Adrenal gland (tissue), 9 donors: ENCODE measurements at regions not wholly inside any gene's neighbourhood (a gene's known extent, or its start where the extent isn't known, plus 50 kb on each side); places are given as distances from the start of the nearest gene placed in this dataset.
"Not testable (repeated sequence)": the region's sequence is repeated elsewhere in the genome, so short reads cannot be mapped to it uniquely, and the experiment has no call there.

Experiments
- DNase-seq, 7 donors: peaks; one replicate each; pipeline ENCODE4 v3.0.0-alpha.2; 2019 to 2020
- H3K27ac ChIP-seq, 5 donors: fragments of 200-600 bp; sonication (generic) in 4 of 5; 1 replicate in 3 of 5; 2 replicates in 2 of 5; pipeline versions ENCODE4 v1.5.1 to v1.8.0; 2016 to 2020; ENCODE audit warnings: mild to moderate bottlenecking in 1 of 5
- H3K27me3 ChIP-seq: fragments of 200-600 bp; 2 replicates; pipeline ENCODE4 v1.8.0; 2021
- H3K36me3 ChIP-seq, 2 donors: fragments of 200-600 bp; replicated peaks in 1 of 2; 1 replicate in 1 of 2; 2 replicates in 1 of 2; pipeline versions ENCODE4 v1.5.1 to v1.8.0; 2018 to 2022
- H3K4me1 ChIP-seq, 2 donors: fragments of 200-600 bp; replicated peaks in 1 of 2; 1 replicate in 1 of 2; 2 replicates in 1 of 2; pipeline versions ENCODE4 v1.5.1 to v1.8.0; 2018 to 2021
- H3K4me3 ChIP-seq, 4 donors: fragments of 200-600 bp; sonication (generic) in 3 of 4; one replicate each; pipeline ENCODE4 v1.5.1; 2016 to 2018
- H3K9me3 ChIP-seq, 3 donors: fragments of 200-600 bp; sonication (generic) in 1 of 3; replicated peaks in 1 of 3; 1 replicate in 2 of 3; 2 replicates in 1 of 3; pipeline versions ENCODE4 v1.5.1 to v1.8.0; 2016 to 2021
- POLR2A ChIP-seq, 2 donors: fragments of 450-650 bp; IDR thresholded peaks; one replicate each; pipeline ENCODE4 v1.6.1; 2017; ENCODE audit warnings: antibody characterized with exemption in 2 of 2, mild to moderate bottlenecking in 2 of 2, moderate library complexity in 1 of 2
- WGBS, 4 donors: extraction: QIAGEN DNeasy Blood & Tissue Kit in 2 of 4; methylation state at CpG; one replicate each; pipeline versions ENCODE4 v1.1.5 to v1.1.7; 2013 to 2017; 5-methylcytosine and 5-hydroxymethylcytosine counted together
- intact Hi-C, 2 donors: fragments of 100-400 bp; cut with DNase I; formaldehyde crosslinking; loops; one replicate each; pipeline versions ENCODE4 v1.14.1 to v1.15.0; 2022 to 2023
- TF ChIP-seq, protein P1 (sequence below), 6 experiments: fragments of 450-650 bp in 4 of 6; fragments of 200-600 bp in 2 of 6; sonication (generic) in 1 of 6; IDR thresholded peaks; 1 replicate in 5 of 6; 2 replicates in 1 of 6; pipeline versions ENCODE4 v1.5.1 to v1.8.0; 2016 to 2021; ENCODE audit warnings: antibody characterized with exemption in 6 of 6, mild to moderate bottlenecking in 2 of 6, moderate library complexity in 1 of 6
- donor health status: healthy with polysubstance abuse.
- donor health status: Bipolar disorder and iron deficiency.
- donor health status: DM: yes; HTN: yes; CAD: no.
- donor health status: DM: no; HTN: no; CAD: no.
- donor health status: DM: no; HTN: no; CAD: no.

DNA sequence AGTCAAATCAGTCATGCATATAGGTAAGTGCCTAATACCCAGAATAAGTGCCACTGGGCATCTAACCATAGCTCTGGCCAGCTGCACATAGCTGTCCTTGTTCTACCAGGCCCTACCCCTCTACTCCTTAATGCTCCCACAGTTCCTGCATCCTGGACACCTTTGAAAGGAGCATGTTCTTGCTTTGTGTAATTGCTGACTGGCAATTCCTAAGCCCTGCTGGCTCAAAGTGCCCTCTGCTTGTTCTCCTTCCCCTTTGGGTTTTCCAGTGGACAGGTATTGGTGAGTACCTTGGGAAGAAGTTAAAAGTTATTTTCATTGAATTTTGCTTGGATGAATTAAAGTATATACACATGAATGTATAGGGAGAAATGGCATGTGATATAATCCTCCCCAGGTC is 516.4 kb downstream of the ETNK1 start:
- intact Hi-C loops = no loop called here
- Histone ChIP-seq H3K4me1 (no peaks in the 10 kb centered on the region), H3K27ac (no peak overlapping the region), H3K27me3 (no peaks in the 10 kb centered on the region), H3K4me3 (no peak overlapping the region), H3K36me3 (no peaks in the 10 kb centered on the region), H3K9me3 (no peaks in the 10 kb centered on the region)
- TF ChIP-seq, protein P1, sequence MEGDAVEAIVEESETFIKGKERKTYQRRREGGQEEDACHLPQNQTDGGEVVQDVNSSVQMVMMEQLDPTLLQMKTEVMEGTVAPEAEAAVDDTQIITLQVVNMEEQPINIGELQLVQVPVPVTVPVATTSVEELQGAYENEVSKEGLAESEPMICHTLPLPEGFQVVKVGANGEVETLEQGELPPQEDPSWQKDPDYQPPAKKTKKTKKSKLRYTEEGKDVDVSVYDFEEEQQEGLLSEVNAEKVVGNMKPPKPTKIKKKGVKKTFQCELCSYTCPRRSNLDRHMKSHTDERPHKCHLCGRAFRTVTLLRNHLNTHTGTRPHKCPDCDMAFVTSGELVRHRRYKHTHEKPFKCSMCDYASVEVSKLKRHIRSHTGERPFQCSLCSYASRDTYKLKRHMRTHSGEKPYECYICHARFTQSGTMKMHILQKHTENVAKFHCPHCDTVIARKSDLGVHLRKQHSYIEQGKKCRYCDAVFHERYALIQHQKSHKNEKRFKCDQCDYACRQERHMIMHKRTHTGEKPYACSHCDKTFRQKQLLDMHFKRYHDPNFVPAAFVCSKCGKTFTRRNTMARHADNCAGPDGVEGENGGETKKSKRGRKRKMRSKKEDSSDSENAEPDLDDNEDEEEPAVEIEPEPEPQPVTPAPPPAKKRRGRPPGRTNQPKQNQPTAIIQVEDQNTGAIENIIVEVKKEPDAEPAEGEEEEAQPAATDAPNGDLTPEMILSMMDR (IDR thresholded peaks at IDR 0.05) = no peak
- no peak for TF ChIP-seq POLR2A (IDR thresholded peaks at IDR 0.05)
- no peak for DNase-seq

DNA sequence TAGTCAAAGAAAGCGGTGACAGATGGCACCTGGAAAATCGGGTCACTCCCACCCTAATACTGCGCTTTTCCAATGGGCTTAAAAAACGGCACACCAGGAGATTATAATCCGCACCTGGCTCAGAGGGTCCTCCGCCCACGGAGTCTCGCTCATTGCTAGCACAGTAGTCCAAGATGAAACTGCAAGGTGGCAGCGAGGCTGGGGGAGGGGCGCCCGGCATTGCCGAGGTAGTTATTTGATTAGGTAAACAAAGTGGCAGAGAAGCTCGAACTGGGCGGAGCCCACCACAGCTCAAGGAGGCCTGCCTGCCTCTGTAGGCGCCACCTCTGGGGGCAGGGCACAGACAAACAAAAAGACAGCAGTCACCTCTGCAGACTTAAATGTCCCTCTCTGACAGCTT is 521.1 kb downstream of the ETNK1 start:
- H3K27me3 ChIP-seq, H3K9me3 ChIP-seq, H3K36me3 ChIP-seq, H3K4me1 ChIP-seq, DNase-seq, H3K27ac ChIP-seq, intact Hi-C loops, H3K4me3 ChIP-seq: not testable (repeated sequence)
- 85 to 90% (median 86%) methylated on average over 15 of the region's 15 CpGs for WGBS, 4 donors

DNA sequence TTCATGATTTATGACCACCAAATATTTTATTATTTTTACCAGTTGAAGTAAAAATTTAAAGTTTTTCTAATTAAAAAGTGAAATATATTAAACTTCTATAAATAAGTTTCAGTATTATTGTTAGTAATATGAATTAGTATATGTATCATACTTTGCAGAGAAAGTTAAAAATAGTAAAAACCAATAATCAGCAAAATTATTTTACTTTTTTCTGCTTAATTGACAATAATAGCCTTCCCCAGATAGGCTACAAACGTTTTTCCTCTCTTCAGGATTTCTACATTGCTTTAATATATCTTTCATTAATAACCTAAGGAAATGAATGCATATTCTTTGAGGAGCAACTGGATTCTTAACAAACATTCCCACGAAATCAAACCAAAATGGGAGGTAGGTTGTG is 543.5 kb downstream of the ETNK1 start:
- no peak for DNase-seq
- intact Hi-C loops = no loop called here
- H3K36me3 ChIP-seq = no peaks in the 10 kb centered on the region
- H3K27ac ChIP-seq = no peak overlapping the region
- H3K4me1 ChIP-seq = no peaks in the 10 kb centered on the region
- H3K27me3 ChIP-seq = no peaks in the 10 kb centered on the region
- H3K9me3 ChIP-seq = peaks cover 0 to 8% (median 0%) of the 10 kb centered on the region in 3 donors
- WGBS, 4 donors = 30 to 39% (median 35%) methylated on average over 2 of the region's 2 CpGs
- TF ChIP-seq, protein P1 (IDR thresholded peaks at IDR 0.05) = no peak
- no peak overlapping the region for H3K4me3 ChIP-seq

DNA sequence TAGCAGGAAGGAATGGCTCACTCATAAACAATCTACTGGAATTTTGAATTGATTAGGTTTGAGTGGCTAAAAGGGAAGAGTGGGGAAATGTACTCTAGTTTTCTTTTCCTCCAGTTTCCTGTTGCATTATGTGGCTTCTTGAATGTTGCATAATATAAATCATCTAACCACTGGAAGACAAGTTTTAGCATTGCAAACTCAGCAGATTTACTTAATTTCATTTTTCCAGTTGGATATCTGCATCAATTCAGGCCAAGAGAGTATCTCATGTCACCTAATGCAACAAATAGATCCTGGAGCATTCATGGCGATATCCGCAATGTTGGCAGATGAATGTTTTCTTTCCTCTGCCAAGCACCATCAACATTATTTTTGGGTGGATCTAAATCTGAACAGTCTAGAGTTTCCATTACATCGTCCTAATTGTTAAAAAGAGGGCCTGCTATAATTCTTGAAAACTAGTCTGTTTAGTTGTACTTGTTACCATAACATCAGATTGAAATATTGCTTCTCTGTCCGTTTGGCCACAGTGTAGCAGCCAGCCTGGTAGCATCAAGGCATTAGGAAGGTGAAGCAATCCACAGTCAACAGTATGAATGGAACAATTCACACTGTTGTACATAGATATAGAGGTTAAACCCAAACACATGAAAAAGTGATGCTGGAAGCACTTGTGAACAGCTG is 544.2 kb downstream of the ETNK1 start:
- Histone ChIP-seq H3K27me3 (no peaks in the 10 kb centered on the region), H3K9me3 (peaks cover 0 to 2% (median 0%) of the 10 kb centered on the region in 3 donors), H3K4me3 (no peak overlapping the region), H3K36me3 (no peaks in the 10 kb centered on the region), H3K4me1 (no peaks in the 10 kb centered on the region), H3K27ac (no peak overlapping the region)
- intact Hi-C loops = no loop called here
- WGBS, 4 donors = 54 to 71% (median 63%) methylated on average over 4 of the region's 4 CpGs
- no peak for TF ChIP-seq POLR2A (IDR thresholded peaks at IDR 0.05)
- TF ChIP-seq, protein P1 (IDR thresholded peaks at IDR 0.05) = no peak
- no peak for DNase-seq

DNA sequence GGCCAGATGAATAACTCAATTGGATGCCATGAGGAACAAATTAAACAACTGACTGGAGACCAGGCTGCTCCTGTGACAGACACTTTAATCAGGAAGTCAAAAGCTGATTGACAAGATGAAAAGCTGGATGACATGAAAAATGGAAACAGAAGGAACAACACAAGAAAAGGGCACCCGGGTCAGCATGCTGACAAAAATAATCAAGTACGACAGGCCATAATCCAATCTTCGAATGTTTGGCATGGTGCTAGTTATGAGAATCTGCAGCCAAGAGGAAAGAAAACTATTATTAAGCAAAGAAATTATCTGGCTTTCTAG is 544.7 kb downstream of the ETNK1 start:
- no peaks in the 10 kb centered on the region for H3K4me1 ChIP-seq
- H3K9me3 ChIP-seq = no peaks in the 10 kb centered on the region
- TF ChIP-seq, protein P1 (IDR thresholded peaks at IDR 0.05) = no peak
- TF ChIP-seq POLR2A (IDR thresholded peaks at IDR 0.05) = no peak
- H3K36me3 ChIP-seq = no peaks in the 10 kb centered on the region
- WGBS, 4 donors = 52 to 74% (median 67%) methylated on average over 3 of the region's 3 CpGs
- no peak for DNase-seq
- H3K4me3 ChIP-seq = no peak overlapping the region
- no peak overlapping the region for H3K27ac ChIP-seq
- H3K27me3 ChIP-seq = no peaks in the 10 kb centered on the region
- intact Hi-C loops = no loop called here
